NCI-H1417 (cell line): ENCODE measurements at regions not wholly inside any gene's neighbourhood (a gene's known extent, or its start where the extent isn't known, plus 50 kb on each side); places are given as distances from the start of the nearest gene placed in this dataset.
A peak's percentile ranks its signal among the peaks of the same experiment; 100 is the strongest.
"Not testable (repeated sequence)": the region's sequence is repeated elsewhere in the genome, so short reads cannot be mapped to it uniquely, and the experiment has no call there.

Experiments
- DNase-seq, 3 experiments: peaks; one replicate each; lab custom pipeline; 2025; lab: John Stamatoyannopoulos, UW

DNA sequence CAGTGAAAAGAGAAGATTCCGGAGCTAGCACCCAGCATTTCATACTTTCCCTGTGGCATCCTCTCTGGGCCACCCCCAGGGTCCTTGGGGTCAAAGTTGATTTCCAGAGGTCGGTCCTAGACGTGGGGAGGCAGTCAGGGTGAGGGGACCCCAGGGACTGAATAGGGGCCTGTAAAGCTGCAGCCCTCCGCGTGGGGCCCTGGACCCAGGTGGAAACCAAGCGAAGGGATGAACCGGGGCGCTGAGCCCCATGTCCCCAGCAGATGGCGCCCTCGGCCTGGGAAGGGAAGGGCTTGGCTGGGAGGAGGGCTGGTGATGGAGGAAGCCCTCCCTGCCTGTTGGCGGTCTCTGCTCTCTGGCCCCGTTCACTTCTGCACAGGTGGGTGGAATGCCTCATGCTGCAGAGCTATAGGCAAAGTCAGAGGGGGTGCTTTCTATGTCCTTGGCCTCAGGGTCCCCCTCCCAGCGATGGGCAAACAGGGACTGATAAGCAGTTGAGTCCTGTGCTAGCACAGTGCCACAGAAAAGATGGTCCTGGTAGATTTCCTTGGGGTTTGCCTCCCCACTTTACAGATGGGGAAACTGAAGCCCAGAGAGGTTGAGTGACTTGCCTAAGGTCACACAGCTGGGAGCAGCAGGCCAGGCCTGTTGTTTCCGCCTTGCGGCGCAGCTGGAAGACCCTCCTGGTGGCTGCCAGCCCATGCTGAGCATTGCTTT is 163.4 kb upstream of the CIBAR2 start:
- DNase-seq: peak; percentile 35 to 79 (median 58)

DNA sequence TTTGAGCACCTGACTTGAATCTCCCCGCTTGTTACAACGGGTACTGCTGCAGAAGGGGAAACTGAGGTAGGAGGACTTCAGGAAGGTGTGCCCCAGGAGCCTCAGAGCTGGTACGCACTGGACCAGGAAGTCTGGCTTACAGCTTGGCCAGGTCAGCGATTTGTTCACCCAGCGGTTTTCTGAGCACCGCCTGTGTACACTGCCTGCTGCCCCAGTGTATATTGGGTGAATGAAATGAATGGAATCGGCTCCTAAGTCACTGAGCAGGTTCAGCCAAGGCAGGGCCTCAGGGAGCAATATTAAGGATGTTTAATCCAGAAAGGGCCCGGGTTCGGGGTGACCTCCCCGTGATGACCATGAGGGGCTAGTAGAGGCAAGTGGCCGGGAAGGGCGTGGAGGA is 164.0 kb upstream of the CIBAR2 start:
- no peak for DNase-seq

DNA sequence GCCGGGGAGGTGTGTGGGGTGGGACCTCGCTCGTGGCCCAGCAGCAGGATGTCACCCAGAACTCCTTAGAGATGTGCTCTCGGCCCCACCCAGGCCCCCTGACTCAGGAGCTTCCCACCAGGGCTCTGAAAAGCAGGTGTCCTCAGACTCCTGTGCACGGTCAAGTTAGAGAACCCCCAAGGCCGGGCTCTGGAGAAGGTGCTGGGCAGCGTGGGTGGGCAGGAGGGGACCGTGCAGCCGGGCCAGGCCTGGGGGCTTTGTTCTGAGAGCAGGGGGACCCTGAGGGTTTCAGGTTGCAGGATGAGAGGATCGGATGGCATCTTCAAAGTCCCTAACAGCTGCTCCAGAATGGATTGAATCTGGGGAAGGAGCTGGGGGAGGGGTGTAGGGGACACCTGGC is 164.4 kb upstream of the CIBAR2 start:
- DNase-seq: no peak

DNA sequence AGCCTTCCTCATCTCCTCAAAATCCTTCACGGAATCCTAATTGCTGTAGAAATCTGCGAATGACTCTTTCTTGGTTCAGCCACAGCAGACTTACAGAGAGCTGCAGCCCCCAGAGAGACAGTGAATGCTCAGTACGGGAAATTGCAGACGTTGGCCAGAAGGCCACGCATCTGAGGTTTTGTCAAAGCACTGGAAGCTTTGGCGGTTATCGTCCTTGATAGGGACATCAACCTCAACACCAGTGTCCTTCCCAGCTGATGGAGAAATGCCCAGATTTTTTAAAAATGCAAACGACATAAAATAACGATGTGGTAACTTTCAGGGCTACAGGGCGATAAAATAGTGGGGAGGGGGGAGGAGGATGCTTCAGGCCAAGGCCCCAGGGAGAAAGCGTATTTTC is 166.6 kb upstream of the CIBAR2 start:
- no peak for DNase-seq

DNA sequence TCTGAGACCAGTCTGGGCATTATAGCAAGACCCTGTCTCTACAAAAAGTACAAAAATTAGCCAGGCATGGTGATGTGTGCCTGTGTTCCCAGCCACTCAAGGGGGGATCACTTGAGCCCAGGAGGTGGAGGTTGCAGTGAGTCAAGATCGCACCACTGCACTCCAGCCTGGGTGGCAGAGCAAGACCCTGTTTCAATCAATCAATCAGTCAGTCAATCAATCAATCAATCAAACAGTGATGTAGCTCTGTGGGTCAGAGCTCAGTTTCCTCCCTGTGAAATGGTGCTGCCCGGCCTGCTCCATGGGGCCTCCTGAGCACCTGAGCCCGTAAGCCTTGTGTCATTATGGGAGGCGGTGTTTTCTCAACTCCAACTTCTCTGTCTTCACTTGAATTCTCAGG is 167.1 kb upstream of the CIBAR2 start:
- DNase-seq: no peak

DNA sequence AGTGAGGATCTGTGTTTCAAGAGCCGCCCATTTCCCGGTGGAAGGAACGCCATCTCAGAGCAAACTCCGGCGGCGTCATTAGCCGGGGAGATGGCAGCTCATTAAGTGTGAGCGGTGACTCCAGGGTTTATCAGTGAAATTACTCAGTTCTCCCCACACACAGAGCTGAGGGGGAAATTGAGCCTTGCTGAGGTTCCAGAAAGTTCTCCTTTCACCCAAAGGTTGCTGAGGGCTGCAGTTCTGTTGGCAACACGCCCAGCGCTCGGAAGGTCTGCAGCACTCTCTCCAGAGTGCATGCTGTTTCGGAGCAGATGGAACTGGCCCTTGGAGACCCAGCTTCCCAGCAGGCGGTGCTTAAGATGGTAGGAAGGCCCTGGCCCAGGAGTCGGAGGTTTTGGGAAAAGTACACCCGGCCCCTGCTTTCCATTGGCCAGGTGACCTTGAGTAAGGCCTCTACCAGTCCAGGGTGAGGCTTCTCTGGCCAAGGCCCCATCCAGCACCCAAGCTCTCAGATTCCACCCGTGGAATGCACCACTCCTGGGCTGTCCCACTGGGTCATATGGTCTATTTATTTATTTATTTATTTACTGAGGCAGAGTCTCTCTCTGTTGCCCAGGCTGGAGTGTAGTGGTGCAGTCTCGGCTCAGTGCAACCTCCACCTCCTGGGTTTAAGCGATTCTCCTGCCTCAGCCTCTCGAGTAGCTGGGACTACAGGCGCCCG is 167.7 kb upstream of the CIBAR2 start:
- DNase-seq: no peak

DNA sequence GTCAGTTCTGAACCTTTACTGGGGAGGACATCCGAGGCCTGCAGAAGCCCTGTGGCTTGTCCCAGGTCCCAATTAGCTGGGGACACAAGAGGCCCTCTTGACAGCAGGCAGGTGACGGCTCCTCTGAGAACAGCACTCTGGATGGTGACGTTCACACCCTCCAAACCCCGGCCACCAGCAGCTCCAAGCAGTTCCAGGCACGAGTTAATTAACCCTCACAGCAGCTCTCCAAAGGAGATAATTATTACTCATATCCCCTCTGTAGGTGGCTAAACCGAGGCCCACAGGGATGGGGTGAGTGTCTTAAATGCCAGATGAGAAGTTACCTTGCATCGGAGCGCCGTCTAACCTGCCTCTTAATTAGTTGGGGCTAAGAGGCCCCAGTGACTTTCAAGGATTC is 168.9 kb upstream of the CIBAR2 start:
- DNase-seq: peak; percentile 2 to 93 (median 76)

DNA sequence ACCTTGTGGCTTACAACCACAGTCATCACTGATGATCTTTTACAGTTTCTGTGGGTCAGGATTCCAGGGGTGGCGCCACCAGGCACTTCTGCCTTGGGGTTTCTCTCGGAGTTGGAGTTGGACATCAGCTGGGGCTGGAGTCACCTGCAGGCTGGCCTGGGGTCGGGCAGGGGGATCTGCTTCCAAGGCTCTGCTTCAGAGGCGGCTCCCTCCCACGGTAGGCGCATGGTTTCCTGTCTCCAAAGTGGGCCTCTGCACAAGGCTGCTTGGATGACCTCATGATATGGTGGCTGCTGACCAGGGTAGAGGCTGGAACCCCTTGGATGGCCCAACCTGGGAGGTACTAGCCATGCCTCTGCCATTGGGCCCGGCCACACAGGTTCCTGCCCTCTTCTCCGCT is 170.6 kb upstream of the CIBAR2 start:
- no peak for DNase-seq

DNA sequence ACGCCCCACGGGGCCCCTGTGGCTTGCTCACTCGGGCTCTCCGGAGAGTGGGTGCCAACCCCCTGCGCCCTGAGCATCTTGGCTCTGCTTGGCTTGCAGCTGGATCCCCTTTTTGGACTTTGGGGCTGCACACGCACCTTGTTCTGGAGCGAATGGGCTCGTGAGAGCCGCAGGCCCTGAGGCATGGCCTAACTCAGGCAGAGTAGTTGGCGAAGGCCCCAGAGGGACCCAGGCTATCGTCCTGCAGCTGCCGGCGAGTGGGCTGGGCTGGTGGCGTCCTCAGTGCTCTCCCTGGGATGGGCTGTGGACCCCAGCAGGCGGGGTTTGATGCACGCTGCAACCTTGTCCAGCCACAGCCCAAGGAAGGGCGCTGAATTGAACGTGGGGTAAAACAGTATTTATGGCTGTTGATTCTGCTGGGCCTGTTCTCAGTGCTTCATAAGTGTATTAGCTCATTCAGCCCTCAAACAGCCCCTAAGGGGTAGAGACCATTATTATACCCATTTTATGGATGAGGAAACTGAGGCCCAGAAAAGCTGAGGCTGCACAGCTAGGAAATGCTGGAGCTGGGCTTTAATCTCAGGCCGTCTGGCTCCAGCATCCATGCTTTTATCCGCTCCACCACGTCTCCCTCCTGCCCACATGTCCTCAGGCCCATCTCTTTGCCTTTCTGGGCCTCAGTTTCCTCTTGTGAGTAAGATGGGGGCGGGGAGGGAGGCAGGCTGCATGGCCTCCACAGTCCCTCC is 171.2 kb upstream of the CIBAR2 start:
- no peak for DNase-seq

DNA sequence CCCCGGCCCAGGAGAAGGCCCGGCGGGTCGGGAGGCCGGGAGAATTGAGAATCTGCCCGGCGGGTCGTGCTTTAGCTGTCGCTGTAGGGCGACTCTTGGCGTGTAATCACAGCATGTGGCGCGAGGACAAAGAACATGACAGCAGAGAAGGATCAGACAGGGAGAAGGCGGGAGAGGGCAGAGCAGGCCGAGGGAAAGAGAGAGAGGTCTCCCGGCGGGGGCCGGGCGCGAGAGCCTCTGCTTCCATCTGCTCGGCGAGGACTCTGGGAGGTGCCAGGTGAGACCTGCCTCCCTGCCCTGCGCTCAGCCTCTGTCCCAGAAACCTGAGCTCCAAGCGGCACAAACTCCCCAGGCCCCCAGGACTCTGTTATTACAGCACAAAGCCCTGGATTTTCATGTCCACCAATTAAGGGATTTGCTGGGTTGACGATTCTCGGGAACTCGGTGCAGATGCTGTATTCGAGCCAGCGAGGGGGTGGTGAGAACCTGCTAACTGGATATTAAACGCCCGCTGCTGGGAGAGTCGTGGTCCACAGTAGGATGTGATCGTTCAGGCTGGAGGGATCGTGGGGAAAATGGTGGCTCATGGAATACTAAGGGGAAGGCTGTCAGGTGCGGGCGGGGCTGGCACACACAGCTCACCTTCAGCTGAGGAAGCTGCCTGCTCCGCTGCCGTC is 172.0 kb upstream of the CIBAR2 start:
- DNase-seq: peak in 2 of 3 experiments; percentile 83 to 93

DNA sequence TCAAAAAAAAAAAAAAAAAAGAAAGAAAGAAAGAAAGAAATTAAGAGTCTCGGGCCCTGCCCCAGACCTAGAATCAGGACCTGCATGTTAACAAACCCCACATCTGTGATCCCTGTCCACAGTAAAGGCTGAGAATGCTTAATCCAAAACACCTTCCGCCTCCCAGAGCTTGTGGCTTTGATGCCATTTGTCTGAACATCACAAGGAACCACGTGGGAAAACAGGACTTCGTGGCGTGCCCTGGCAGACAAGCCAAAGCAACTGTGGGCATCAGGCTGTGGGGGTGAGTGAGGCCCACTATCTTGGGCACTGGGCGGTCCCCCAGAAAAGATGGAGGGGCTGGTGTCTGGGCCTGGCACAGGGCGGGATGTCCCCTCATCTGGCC is 173.4 kb upstream of the CIBAR2 start:
- no peak for DNase-seq

DNA sequence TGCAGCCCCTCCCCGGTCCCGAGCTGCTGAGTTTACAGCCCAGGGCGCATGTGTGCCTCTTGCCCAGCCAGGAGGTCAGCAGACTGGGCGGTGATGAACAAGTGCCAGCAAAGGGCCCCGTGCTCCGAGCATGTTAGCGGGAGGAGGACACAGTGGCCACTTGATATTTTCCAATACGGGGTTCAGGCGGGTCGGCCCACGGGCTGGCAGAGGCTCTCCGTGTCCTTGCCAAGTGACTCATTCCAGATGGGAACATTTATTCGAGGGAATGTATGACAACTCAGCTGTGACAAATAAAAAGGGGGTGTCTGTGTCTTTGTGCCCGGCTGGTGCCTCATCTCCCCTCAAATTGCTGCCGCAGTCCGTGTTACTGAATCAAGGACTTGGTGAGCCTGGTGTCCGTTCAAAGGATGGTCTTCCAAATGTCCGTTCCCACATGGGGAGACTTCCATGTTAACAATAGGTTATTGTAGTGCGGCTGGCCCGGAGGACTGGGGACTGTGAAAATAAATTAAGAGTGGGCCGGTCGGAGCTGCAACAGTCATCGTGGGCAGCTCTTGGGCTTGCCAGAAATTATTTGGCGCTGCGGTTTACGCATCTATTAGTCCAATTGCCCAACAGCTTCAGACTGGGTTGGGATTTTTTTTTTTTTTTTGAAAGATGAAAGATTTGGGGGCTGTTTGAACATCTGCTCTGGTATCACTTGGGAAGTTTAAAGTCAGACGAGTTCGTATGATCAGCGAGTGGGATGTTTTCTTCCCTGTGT is 174.0 kb upstream of the CIBAR2 start:
- DNase-seq: no peak

DNA sequence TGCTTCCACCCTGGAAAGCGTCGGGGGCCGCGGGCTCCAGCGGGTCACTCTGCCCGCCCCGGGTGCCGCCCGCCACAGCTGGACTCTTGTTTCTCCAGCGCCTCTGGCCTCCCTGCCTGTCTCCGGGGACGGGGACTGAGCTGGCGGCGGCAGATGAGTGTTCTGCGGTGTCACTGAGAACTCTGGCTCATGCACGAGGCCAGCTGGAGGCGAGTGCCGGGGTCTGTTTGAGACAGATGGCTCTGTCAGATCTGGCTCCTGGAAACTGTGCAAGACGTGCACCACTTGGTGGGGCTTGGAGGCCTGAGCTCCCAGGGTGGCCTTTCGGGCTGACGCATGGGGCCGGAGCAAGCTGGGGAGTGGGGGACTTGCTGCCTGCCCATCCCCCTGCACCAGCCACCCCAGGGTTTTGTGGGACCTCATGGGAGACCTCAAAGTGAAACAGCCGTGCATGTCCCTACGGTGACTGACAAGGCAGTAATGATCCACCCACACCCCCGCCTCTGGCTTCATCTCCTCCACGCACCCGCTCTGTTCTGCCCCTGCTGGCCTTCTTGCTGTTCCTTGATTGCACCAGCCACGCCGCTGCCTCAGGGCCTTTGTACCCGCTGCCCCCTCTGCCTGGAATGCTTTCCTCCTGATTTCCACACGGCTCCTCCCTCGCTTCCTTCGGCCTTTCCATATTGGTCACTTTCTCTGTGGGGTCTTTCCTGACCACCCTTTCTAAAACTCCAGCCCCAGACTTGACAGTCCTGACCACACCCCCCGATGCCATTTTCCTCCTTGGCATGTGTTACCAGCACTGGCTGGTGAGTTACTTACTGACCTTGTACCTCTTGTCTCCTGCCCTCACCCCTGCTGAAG is 174.9 kb upstream of the CIBAR2 start:
- peak in 1 of 3 experiments; percentile 18 for DNase-seq

DNA sequence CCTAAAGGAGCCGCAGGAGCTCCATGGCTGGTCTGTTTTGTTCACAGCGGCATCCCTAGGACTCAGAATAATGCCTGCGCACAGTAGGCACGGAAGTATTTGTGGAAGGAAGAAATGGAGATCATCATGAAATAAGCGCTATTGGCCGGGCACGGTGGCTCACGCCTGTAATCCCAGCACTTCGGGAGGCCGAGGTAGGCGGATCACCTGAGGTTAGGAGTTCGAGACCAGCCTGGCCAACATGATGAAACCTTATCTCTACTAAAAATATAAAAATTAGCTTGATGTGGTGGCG is 175.5 kb upstream of the CIBAR2 start:
- DNase-seq: not testable (repeated sequence)

DNA sequence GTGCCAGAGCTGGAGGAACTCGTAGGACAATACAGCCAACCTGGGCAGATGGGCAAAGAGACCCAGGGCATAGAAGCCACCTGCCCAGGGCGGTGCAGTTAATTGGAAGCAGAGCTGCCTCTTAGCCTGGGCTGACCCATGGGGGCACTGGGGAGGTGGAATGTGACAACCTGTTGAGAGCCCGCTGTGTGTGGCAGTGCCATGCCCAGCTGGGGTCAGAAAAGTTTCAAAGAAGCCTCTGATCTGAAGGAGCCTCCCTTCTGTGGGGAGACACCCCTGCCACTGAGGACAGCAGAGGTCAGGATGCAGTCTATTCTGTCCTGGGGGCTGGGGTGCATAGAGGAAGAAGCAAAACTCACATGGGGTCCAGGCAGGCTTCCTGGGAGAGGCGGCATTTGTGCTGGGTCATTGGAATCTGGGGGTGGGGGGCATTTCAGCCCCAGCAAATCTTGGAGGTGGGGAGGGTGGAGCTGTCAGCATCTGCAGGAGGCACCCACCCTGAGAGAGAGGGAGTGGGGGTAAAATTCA is 176.1 kb upstream of the CIBAR2 start:
- no peak for DNase-seq

DNA sequence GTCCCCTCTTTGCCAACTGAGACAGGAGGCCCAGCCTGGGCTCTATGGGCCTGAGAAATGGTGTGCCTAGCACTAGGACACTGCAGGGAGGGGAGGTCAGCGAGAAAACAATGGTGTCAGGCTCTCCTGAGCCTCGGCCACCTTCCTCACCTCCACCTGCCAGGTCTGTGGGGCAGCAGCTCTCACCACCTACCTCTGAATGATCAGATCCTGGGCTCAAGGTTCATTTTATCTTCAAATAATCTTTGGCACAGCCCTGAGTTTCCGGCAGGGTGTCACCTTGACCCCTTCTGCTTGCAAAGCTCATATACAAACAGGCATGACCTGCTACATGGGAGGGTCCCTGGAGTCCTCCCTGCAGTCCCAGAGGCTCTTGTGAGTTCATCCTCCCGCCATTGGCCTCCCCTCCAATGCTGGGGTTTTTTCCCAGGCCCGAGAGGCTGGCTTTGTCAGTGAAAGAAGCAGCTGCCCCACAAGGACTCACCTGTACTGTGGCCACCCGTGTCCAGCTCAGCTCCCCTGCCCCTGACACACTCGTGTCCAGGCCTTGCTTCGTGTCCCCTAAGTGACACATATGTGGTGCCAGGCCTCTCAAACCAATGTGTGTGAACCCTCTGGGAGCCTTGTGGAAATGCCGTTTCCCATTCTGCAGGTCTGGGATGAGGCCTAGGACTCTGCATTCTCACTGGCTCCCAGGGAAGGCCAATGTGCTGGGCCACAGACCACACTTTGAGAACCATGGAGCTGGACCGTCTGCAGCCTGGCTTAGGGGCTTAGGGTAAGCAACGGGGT is 176.8 kb upstream of the CIBAR2 start:
- no peak for DNase-seq

DNA sequence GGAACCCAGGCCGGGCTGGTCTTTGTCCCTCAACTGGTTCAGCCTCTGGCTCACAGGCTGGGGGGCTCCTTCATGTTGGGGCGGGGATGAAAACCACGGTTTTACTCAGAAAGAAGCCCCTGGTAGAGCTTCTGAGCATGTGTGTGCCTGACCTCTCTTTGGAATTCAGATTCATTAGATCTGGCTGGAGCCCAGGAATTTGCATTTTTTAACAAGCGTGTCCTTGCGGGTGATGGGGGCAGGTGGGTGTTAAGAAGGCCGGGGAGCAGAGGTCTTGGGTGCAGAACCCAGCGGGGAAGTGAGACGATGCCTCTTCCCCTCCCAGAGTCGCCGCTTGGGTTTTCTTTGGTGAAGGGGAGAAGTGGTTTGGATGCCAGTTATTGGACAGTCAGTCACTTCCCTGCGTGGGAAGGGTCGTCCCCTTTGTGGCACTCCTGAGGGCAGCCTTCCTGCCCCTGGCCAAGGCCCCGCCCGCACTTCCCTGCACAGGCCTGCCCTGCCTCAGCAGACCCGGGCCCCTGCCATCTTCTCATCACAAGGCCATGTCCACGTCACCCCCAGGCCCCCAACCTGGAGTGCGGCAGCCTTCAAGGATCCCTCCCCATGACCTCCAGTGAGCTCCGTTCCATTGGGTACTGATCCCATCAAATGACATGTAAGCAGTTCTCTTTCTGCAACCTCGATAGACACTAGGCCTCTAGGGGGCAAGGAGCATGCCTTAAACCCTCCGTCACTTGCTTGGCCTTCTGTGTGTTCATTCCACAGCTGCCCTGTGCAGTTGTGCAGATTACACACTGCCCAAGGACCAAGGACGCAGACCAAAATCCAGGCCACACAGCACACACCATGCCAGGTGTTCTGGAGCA is 177.7 kb upstream of the CIBAR2 start:
- no peak for DNase-seq

DNA sequence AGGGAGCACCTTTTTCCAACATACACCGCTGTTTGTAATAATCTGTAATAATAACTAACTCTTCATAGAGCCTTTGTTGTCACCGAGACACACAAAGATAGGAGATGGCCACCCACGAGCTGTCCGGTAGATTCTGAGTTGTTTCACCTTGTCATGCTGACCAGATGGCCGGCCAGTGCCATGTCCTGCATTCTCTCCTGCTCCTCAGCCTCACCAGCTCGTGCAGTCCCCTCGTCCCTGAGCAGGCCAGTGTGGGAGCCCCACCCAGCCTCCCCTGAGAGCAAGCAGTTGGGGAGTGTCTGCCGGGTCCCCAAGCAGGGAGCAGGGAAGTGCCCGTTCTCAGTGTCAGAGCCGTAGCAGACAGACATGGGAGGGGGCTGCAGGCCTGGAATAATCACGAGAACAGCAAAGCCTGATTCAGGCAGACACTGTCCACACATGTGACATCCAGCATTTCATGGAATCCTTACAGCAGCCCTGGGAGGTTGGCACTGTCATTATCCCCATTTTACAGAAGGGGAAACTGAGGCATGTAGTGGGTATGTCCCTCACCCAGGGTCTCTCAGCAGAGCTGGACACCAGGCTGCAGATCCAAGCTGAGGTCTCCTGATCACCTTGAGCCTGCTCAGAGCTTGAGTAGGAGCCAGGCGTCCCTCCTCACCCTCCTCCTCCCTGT is 178.5 kb upstream of the CIBAR2 start:
- DNase-seq: no peak
